Peyer's patch (tissue), 4 donors: ENCODE measurements at regions not wholly inside any gene's neighbourhood (a gene's known extent, or its start where the extent isn't known, plus 50 kb on each side); places are given as distances from the start of the nearest gene placed in this dataset.
"Not testable (repeated sequence)": the region's sequence is repeated elsewhere in the genome, so short reads cannot be mapped to it uniquely, and the experiment has no call there.

ENCODE experiments used
- DNase-seq, 3 donors: peaks; one replicate each; pipeline ENCODE4 v3.0.0-alpha.2; 2017 to 2019
- H3K27ac ChIP-seq, 4 donors: fragments of 200-600 bp; sonication (generic); one replicate each; pipeline ENCODE4 v1.5.1; 2016 to 2019
- H3K27me3 ChIP-seq, 2 donors: fragments of 200-600 bp; sonication (generic); one replicate each; pipeline ENCODE4 v1.5.1; 2019
- H3K36me3 ChIP-seq, 3 donors: fragments of 200-600 bp; sonication (generic); one replicate each; pipeline ENCODE4 v1.5.1; 2016 to 2019
- H3K4me1 ChIP-seq, 4 donors: fragments of 200-600 bp; sonication (generic); one replicate each; pipeline ENCODE4 v1.5.1; 2016 to 2019
- H3K4me3 ChIP-seq, 4 donors: fragments of 200-600 bp; sonication (generic); 1 replicate in 3 of 4; 2 replicates in 1 of 4; pipeline ENCODE4 v1.5.1; 2016 to 2019; ENCODE audit warnings: mild to moderate bottlenecking in 1 of 4
- H3K9me3 ChIP-seq, 4 donors: fragments of 200-600 bp; sonication (generic); one replicate each; pipeline ENCODE4 v1.5.1; 2016 to 2019; ENCODE audit warnings: mild to moderate bottlenecking in 1 of 4
- CTCF ChIP-seq, 6 experiments: fragments of 450-650 bp in 4 of 6; fragments of 200-600 bp in 2 of 6; sonication (generic) in 1 of 6; IDR thresholded peaks; one replicate each; pipeline ENCODE4 v1.5.1; 2017 to 2019; ENCODE audit warnings: antibody characterized with exemption in 6 of 6, mild to moderate bottlenecking in 3 of 6, moderate library complexity in 1 of 6
- POLR2A ChIP-seq, 2 donors: fragments of 450-650 bp; IDR thresholded peaks; one replicate each; pipeline ENCODE4 v1.5.1; 2017; ENCODE audit warnings: antibody characterized with exemption in 2 of 2, mild to moderate bottlenecking in 2 of 2, moderate library complexity in 2 of 2

- no peak for DNase-seq
- Histone ChIP-seq H3K9me3 (no peaks in the 10 kb centered on the region), H3K27ac (no peak overlapping the region), H3K4me1 (no peaks in the 10 kb centered on the region), H3K36me3 (no peaks in the 10 kb centered on the region), H3K4me3 (no peak overlapping the region), H3K27me3 (no peaks in the 10 kb centered on the region)
- TF ChIP-seq POLR2A (IDR thresholded peaks at IDR 0.05) = no peak
- no peak for TF ChIP-seq CTCF (IDR thresholded peaks at IDR 0.05)
These were observed 714.0 kb downstream of the MAFB start for GRCh38 chr20:39974966-39975501.

GRCh38 chr20:39968495-39968894, 720.5 kb downstream of the MAFB start:
- Histone ChIP-seq H3K9me3 (no peaks in the 10 kb centered on the region), H3K36me3 (no peaks in the 10 kb centered on the region), H3K4me1 (no peaks in the 10 kb centered on the region), H3K4me3 (no peak overlapping the region), H3K27me3 (no peaks in the 10 kb centered on the region), H3K27ac (no peak overlapping the region)
- TF ChIP-seq CTCF (IDR thresholded peaks at IDR 0.05) (no peak), POLR2A (IDR thresholded peaks at IDR 0.05) (no peak)
- DNase-seq = no peak

DNA sequence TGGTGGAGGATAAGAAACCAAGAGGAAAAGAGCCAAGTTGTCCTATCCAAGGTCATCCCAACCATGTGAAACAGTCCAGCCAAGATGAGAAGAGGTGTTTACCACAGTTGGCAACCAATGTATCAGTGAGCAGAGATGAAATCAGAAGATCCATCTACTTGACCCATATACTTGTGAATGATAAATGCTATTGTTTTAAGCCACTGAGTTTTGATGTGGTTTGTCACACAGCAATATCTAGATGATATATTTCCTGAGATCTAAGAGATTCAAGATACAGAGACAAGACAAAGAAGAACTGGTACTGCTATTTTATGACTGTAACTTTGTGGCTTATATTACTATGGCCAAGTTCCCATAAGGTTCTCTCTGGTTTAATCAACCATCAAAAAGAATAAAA, 721.2 kb downstream of the MAFB start:
- Histone ChIP-seq H3K27me3 (no peaks in the 10 kb centered on the region), H3K36me3 (no peaks in the 10 kb centered on the region), H3K9me3 (no peaks in the 10 kb centered on the region), H3K4me3 (no peak overlapping the region), H3K27ac (no peak overlapping the region), H3K4me1 (no peaks in the 10 kb centered on the region)
- TF ChIP-seq CTCF (IDR thresholded peaks at IDR 0.05) = no peak
- TF ChIP-seq POLR2A (IDR thresholded peaks at IDR 0.05) = no peak
- no peak for DNase-seq

DNA sequence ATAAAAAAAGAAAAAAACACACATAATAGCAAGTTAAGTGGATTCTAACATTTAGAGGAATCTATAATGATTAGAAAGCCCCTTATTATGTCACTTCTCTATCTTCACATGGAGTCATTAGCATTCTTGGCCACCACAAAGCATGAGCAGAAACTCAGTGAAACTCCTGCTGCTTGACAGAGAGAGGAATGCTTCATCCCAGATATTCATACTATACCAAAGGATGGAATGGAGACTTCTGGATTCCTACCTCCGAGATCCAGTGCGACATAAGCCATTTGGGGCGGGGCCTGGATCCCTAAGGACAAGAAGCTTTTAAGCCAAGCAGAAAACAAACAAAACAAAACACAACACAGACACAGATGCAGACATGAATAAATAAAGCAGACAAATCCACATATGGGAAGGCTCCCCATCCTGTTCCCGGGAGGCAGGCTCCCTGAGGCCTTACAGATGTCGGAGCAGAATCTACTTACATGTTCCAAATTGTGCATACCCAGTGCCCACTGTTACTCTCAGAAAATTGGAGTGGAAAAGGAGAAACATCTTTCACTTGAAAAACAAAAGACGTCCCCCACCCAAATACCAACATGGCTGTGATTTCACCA, 727.3 kb downstream of the MAFB start:
- no peak for DNase-seq
- no peaks in the 10 kb centered on the region for H3K9me3 ChIP-seq
- H3K4me3 ChIP-seq = no peak overlapping the region
- no peaks in the 10 kb centered on the region for H3K27me3 ChIP-seq
- H3K27ac ChIP-seq = no peak overlapping the region
- no peak for TF ChIP-seq CTCF (IDR thresholded peaks at IDR 0.05)
- no peak for TF ChIP-seq POLR2A (IDR thresholded peaks at IDR 0.05)
- H3K4me1 ChIP-seq = no peaks in the 10 kb centered on the region
- H3K36me3 ChIP-seq = no peaks in the 10 kb centered on the region

DNA sequence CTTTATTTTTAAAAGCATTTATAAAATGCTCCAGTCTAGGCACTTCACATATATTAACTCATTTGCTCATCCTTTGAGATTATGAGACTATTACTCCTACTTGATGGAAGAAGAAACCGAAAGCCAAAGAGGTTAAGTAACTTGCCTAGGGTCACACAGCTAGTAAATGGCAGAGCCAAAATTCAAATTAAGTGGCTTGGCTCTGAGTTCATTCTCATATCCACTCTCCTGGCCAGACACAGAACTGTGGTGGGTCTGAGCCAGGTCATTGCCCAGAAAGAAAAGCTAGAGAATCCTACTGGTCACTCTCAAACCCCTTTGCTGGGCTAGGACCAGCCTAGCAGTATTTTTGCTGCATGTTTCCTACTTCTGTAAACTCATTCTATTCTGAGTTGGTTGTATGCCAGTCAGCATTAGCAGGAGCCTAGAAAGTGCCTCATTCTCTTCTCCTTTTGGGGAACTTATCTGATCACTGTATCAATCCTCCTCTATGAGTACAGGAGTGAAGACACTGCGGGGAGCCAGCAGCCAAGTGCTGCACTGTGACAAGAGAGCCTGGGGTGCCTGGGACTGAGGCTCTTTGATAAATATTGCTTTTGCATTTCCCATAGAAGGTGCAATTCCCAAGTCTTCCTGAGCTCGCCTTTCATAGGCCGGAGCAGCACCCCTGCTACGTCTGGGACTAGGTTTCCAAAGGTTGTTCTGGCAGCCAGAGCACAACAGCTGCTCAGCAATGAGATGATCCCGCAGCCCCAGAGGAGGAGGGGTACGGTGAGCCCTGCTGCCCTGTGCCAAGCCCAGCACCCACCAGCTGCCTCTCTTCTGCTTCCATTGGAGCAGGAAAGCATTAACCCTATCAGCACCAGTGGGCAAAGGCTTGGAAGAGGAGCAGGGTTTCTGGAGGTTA, 728.3 kb downstream of the MAFB start:
- no peaks in the 10 kb centered on the region for H3K4me1 ChIP-seq
- H3K27ac ChIP-seq = no peak overlapping the region
- DNase-seq = no peak
- no peaks in the 10 kb centered on the region for H3K9me3 ChIP-seq
- no peaks in the 10 kb centered on the region for H3K27me3 ChIP-seq
- H3K4me3 ChIP-seq = no peak overlapping the region
- TF ChIP-seq CTCF (IDR thresholded peaks at IDR 0.05) (no peak), POLR2A (IDR thresholded peaks at IDR 0.05) (no peak)
- H3K36me3 ChIP-seq = no peaks in the 10 kb centered on the region

GRCh38 chr20:39957911-39958310, 731.1 kb downstream of the MAFB start:
- H3K4me3 ChIP-seq, H3K4me1 ChIP-seq, H3K27ac ChIP-seq, H3K27me3 ChIP-seq, H3K9me3 ChIP-seq, DNase-seq, H3K36me3 ChIP-seq: not testable (repeated sequence)
